OCI-LY1 (cell line): ENCODE measurements at regions not wholly inside any gene's neighbourhood (a gene's known extent, or its start where the extent isn't known, plus 50 kb on each side); places are given as distances from the start of the nearest gene placed in this dataset.

ENCODE experiments used
- H2AFZ ChIP-seq: fragments of 200-600 bp; sonication (generic), shearing (Covaris generic); 2 replicates; pipeline ENCODE4 v1.6.0; 2014; ENCODE audit warnings: antibody characterized with exemption, mild to moderate bottlenecking, low read length
- H3F3A ChIP-seq: fragments of 200-600 bp; sonication (generic), shearing (Covaris generic); 2 replicates; pipeline ENCODE4 v1.6.0; 2014; ENCODE audit warnings: mild to moderate bottlenecking, antibody characterized with exemption, low read length, moderate library complexity; ENCODE audit not compliant: insufficient read depth
- H3K27ac ChIP-seq: fragments of 200-600 bp; sonication (generic); 2 replicates; pipeline ENCODE4 v1.5.1; 2014; ENCODE audit warnings: low read length, mixed run types, mild to moderate bottlenecking, low read depth; ENCODE audit not compliant: poor library complexity, severe bottlenecking
- H3K27me3 ChIP-seq: fragments of 200-600 bp; sonication (generic); 2 replicates; pipeline ENCODE4 v1.6.0; 2014; ENCODE audit warnings: antibody characterized with exemption, mild to moderate bottlenecking, low read length, moderate library complexity; ENCODE audit not compliant: insufficient read depth
- H3K36me3 ChIP-seq: fragments of 200-600 bp; sonication (generic); 2 replicates; pipeline ENCODE4 v1.6.1; 2014; ENCODE audit warnings: mild to moderate bottlenecking, antibody characterized with exemption, low read length, moderate library complexity, mixed read lengths; ENCODE audit not compliant: insufficient read depth
- H3K4me1 ChIP-seq: fragments of 200-600 bp; sonication (generic); 2 replicates; pipeline ENCODE4 v1.5.1; 2014; ENCODE audit warnings: mild to moderate bottlenecking, low read length, moderate library complexity; ENCODE audit not compliant: insufficient read depth, severe bottlenecking
- H3K4me2 ChIP-seq: fragments of 200-600 bp; sonication (generic), shearing (Covaris generic); 2 replicates; pipeline ENCODE4 v1.6.1; 2014; ENCODE audit warnings: low read length
- H3K4me3 ChIP-seq: fragments of 200-600 bp; sonication (generic); 2 replicates; pipeline ENCODE4 v1.5.1; 2014; ENCODE audit warnings: low read length, low read depth, mild to moderate bottlenecking, mixed read lengths; ENCODE audit not compliant: poor library complexity, severe bottlenecking
- H3K79me2 ChIP-seq: fragments of 200-600 bp; shearing (Covaris generic); 2 replicates; pipeline ENCODE4 v1.6.1; 2016; ENCODE audit warnings: mixed run types, low read length, mixed read lengths; ENCODE audit not compliant: insufficient read depth
- H3K9ac ChIP-seq: fragments of 200-600 bp; sonication (generic), shearing (Covaris generic); 2 replicates; pipeline ENCODE4 v1.6.1; 2014; ENCODE audit warnings: mild to moderate bottlenecking, low read length, mixed read lengths
- H3K9me2 ChIP-seq: fragments of 200-600 bp; sonication (generic), shearing (Covaris generic); 2 replicates; pipeline ENCODE4 v1.6.1; 2014; ENCODE audit warnings: low read depth, mild to moderate bottlenecking, low read length, mixed read lengths
- H3K9me3 ChIP-seq: fragments of 200-600 bp; shearing (Covaris generic); 2 replicates; pipeline ENCODE4 v1.6.1; 2014; ENCODE audit warnings: low read length, mixed read lengths
- H4K20me1 ChIP-seq: fragments of 200-600 bp; sonication (generic), shearing (Covaris generic); 2 replicates; pipeline ENCODE4 v1.6.0; 2016; ENCODE audit warnings: mild to moderate bottlenecking, low read length; ENCODE audit not compliant: insufficient read depth
- CTCF ChIP-seq: fragments of 200-600 bp; sonication (generic), shearing (Covaris generic); IDR thresholded peaks from 2 replicates; pipeline ENCODE4 v1.5.1; 2017; ENCODE audit warnings: mild to moderate bottlenecking, antibody characterized with exemption, low read length, moderate library complexity, mixed read lengths
- EZH2 ChIP-seq: fragments of 200-600 bp; sonication (generic), shearing (Covaris generic); IDR thresholded peaks from 2 replicates; pipeline ENCODE4 v1.8.0; 2017; ENCODE audit warnings: borderline replicate concordance, mixed run types, mild to moderate bottlenecking, antibody characterized with exemption, low read length, moderate library complexity, mixed read lengths

GRCh38 chr3:177733233-177733632 is 536.0 kb upstream of the TBL1XR1 start:
- TF ChIP-seq CTCF (no peak), EZH2 (no peak)
- Histone ChIP-seq H3K79me2 (no peaks in the 10 kb centered on the region), H3K4me1 (no peaks in the 10 kb centered on the region), H3K9me2 (no peaks in the 10 kb centered on the region), H3K27me3 (no peaks in the 10 kb centered on the region), H3K9me3 (no peaks in the 10 kb centered on the region), H3K27ac (no peak overlapping the region), H3F3A (no peaks in the 10 kb centered on the region), H2AFZ (no peak overlapping the region), H3K4me3 (no peak overlapping the region), H3K4me2 (no peak overlapping the region), H3K36me3 (no peaks in the 10 kb centered on the region), H4K20me1 (no peaks in the 10 kb centered on the region), H3K9ac (no peak overlapping the region)

GRCh38 chr3:177733936-177734335 is 536.7 kb upstream of the TBL1XR1 start:
- Histone ChIP-seq H3K4me3 (no peak overlapping the region), H3K9me2 (no peaks in the 10 kb centered on the region), H3K4me1 (no peaks in the 10 kb centered on the region), H4K20me1 (no peaks in the 10 kb centered on the region), H3F3A (no peaks in the 10 kb centered on the region), H2AFZ (no peak overlapping the region), H3K27me3 (no peaks in the 10 kb centered on the region), H3K4me2 (no peak overlapping the region), H3K36me3 (no peaks in the 10 kb centered on the region), H3K27ac (no peak overlapping the region), H3K9me3 (no peaks in the 10 kb centered on the region), H3K9ac (no peak overlapping the region), H3K79me2 (no peaks in the 10 kb centered on the region)
- no peak for TF ChIP-seq EZH2
- no peak for TF ChIP-seq CTCF

- TF ChIP-seq EZH2 = no peak
- no peak for TF ChIP-seq CTCF
- H3K79me2 ChIP-seq = no peaks in the 10 kb centered on the region
Observed at GRCh38 chr3:177735431-177735830, 538.1 kb upstream of the TBL1XR1 start.

More at GRCh38 chr3:177735431-177735830, 538.1 kb upstream of the TBL1XR1 start:
- H3K4me2 ChIP-seq = no peak overlapping the region
- H3K4me3 ChIP-seq = no peak overlapping the region
- H3K36me3 ChIP-seq = no peaks in the 10 kb centered on the region
- no peaks in the 10 kb centered on the region for H3K9me2 ChIP-seq
- H2AFZ ChIP-seq = no peak overlapping the region
- H3K27ac ChIP-seq = no peak overlapping the region
- no peaks in the 10 kb centered on the region for H3K9me3 ChIP-seq
- no peaks in the 10 kb centered on the region for H4K20me1 ChIP-seq
- H3K4me1 ChIP-seq = no peaks in the 10 kb centered on the region
- no peaks in the 10 kb centered on the region for H3F3A ChIP-seq
- H3K9ac ChIP-seq = no peak overlapping the region
- no peaks in the 10 kb centered on the region for H3K27me3 ChIP-seq
